ENCODE measurements at regions not wholly inside any gene's neighbourhood (a gene's known extent, or its start where the extent isn't known, plus 50 kb on each side); places are given as distances from the start of the nearest gene placed in this dataset.
"Not testable (repeated sequence)": the region's sequence is repeated elsewhere in the genome, so short reads cannot be mapped to it uniquely, and the experiment has no call there.

- no peak for ATAC-seq (ENCODE audit: low FRiP score)
- DNase-seq (ENCODE audit: low spot score), result no peak
- TF ChIP-seq CTCF (IDR thresholded peaks at IDR 0.05), result no peak
Measured at GRCh38 chr7:153217032-153217431, 457.5 kb downstream of the ACTR3B start.

- DNase-seq (ENCODE audit: low spot score) (no peak), ATAC-seq (ENCODE audit: low FRiP score) (no peak)
- TF ChIP-seq CTCF (IDR thresholded peaks at IDR 0.05), result no peak
Measured at GRCh38 chr7:153224890-153225289, 465.3 kb downstream of the ACTR3B start.

- not testable (repeated sequence) for ATAC-seq (ENCODE audit: low FRiP score); DNase-seq (ENCODE audit: low spot score)
Measured at GRCh38 chr7:153245136-153245535, 485.6 kb downstream of the ACTR3B start.

- DNase-seq (ENCODE audit: low spot score), result no peak
- TF ChIP-seq CTCF (IDR thresholded peaks at IDR 0.05), result no peak
- ATAC-seq (ENCODE audit: low FRiP score), result no peak
Measured at GRCh38 chr7:153245809-153246208, 486.3 kb downstream of the ACTR3B start.

- ATAC-seq (ENCODE audit: low FRiP score) (no peak), DNase-seq (ENCODE audit: low spot score) (no peak)
- no peak for TF ChIP-seq CTCF (IDR thresholded peaks at IDR 0.05)
Measured at GRCh38 chr7:153247926-153248325, 488.4 kb downstream of the ACTR3B start.

- ATAC-seq (ENCODE audit: low FRiP score) (no peak), DNase-seq (ENCODE audit: low spot score) (no peak)
- TF ChIP-seq CTCF (IDR thresholded peaks at IDR 0.05), result no peak
Measured at GRCh38 chr7:153258686-153259085, 499.1 kb downstream of the ACTR3B start.

GRCh38 chr7:153276394-153276793, 516.8 kb downstream of the ACTR3B start:
- ATAC-seq (ENCODE audit: low FRiP score) (no peak), DNase-seq (ENCODE audit: low spot score) (no peak)
- TF ChIP-seq CTCF (IDR thresholded peaks at IDR 0.05), result no peak

- ATAC-seq (ENCODE audit: low FRiP score), result no peak
- DNase-seq (ENCODE audit: low spot score), result no peak
- TF ChIP-seq CTCF (IDR thresholded peaks at IDR 0.05), result no peak
Measured at GRCh38 chr7:153286763-153287162, 527.2 kb downstream of the ACTR3B start.

Data from omental fat pad (tissue), 3 donors.